ENCODE measurements at regions not wholly inside any gene's neighbourhood (a gene's known extent, or its start where the extent isn't known, plus 50 kb on each side); places are given as distances from the start of the nearest gene placed in this dataset.
A peak's percentile ranks its signal among the peaks of the same experiment; 100 is the strongest.

GRCh38 chr7:80060218-80060806 lies 74.3 kb upstream of the GNAI1 start:
- Histone ChIP-seq H3K27me3 (ENCODE audit: control insufficient read depth, insufficient read depth, low read length) (no peaks in the 10 kb centered on the region), H3K4me3 (ENCODE audit: low read depth, low read length) (no peak overlapping the region), H3K36me3 (ENCODE audit: control insufficient read depth, insufficient read depth, low read length) (no peaks in the 10 kb centered on the region)
- DNase-seq (ENCODE audit: low read depth) = no peak
- TF ChIP-seq CTCF (IDR thresholded peaks at IDR 0.05; ENCODE audit: insufficient read depth, low read length, poor library complexity, severe bottlenecking) = peak; percentile 24

GRCh38 chr7:80057488-80057887 lies 77.1 kb upstream of the GNAI1 start:
- Histone ChIP-seq H3K36me3 (ENCODE audit: control insufficient read depth, insufficient read depth, low read length) (no peaks in the 10 kb centered on the region), H3K4me3 (ENCODE audit: low read depth, low read length) (no peak overlapping the region), H3K27me3 (ENCODE audit: control insufficient read depth, insufficient read depth, low read length) (no peaks in the 10 kb centered on the region)
- no peak for DNase-seq (ENCODE audit: low read depth)
- no peak for TF ChIP-seq CTCF (IDR thresholded peaks at IDR 0.05; ENCODE audit: insufficient read depth, low read length, poor library complexity, severe bottlenecking)

- Histone ChIP-seq H3K27me3 (ENCODE audit: control insufficient read depth, insufficient read depth, low read length) (no peaks in the 10 kb centered on the region), H3K4me3 (ENCODE audit: low read depth, low read length) (no peak overlapping the region), H3K36me3 (ENCODE audit: control insufficient read depth, insufficient read depth, low read length) (no peaks in the 10 kb centered on the region)
- DNase-seq (ENCODE audit: low read depth) = no peak
- no peak for TF ChIP-seq CTCF (IDR thresholded peaks at IDR 0.05; ENCODE audit: insufficient read depth, low read length, poor library complexity, severe bottlenecking)
Observed at GRCh38 chr7:80054356-80054755, 80.3 kb upstream of the GNAI1 start.

- Histone ChIP-seq H3K4me3 (ENCODE audit: low read depth, low read length) (no peak overlapping the region), H3K36me3 (ENCODE audit: control insufficient read depth, insufficient read depth, low read length) (no peaks in the 10 kb centered on the region), H3K27me3 (ENCODE audit: control insufficient read depth, insufficient read depth, low read length) (no peaks in the 10 kb centered on the region)
- TF ChIP-seq CTCF (IDR thresholded peaks at IDR 0.05; ENCODE audit: insufficient read depth, low read length, poor library complexity, severe bottlenecking) = no peak
- no peak for DNase-seq (ENCODE audit: low read depth)
Observed at GRCh38 chr7:80053124-80053523, 81.5 kb upstream of the GNAI1 start.

- TF ChIP-seq CTCF (IDR thresholded peaks at IDR 0.05; ENCODE audit: insufficient read depth, low read length, poor library complexity, severe bottlenecking) = peak; percentile 28
- no peaks in the 10 kb centered on the region for H3K27me3 ChIP-seq (ENCODE audit: control insufficient read depth, insufficient read depth, low read length)
- DNase-seq (ENCODE audit: low read depth) = no peak
Observed at GRCh38 chr7:80047856-80048459, 86.7 kb upstream of the GNAI1 start.

GRCh38 chr7:80047032-80047431 lies 87.6 kb upstream of the GNAI1 start:
- no peak for TF ChIP-seq CTCF (IDR thresholded peaks at IDR 0.05; ENCODE audit: insufficient read depth, low read length, poor library complexity, severe bottlenecking)
- Histone ChIP-seq H3K4me3 (ENCODE audit: low read depth, low read length) (no peak overlapping the region), H3K36me3 (ENCODE audit: control insufficient read depth, insufficient read depth, low read length) (no peaks in the 10 kb centered on the region), H3K27me3 (ENCODE audit: control insufficient read depth, insufficient read depth, low read length) (no peaks in the 10 kb centered on the region)
- no peak for DNase-seq (ENCODE audit: low read depth)

More at GRCh38 chr7:80047856-80048459, 86.7 kb upstream of the GNAI1 start:
- Histone ChIP-seq H3K36me3 (ENCODE audit: control insufficient read depth, insufficient read depth, low read length) (no peaks in the 10 kb centered on the region), H3K4me3 (ENCODE audit: low read depth, low read length) (no peak overlapping the region)
